ENCODE measurements at regions not wholly inside any gene's neighbourhood (a gene's known extent, or its start where the extent isn't known, plus 50 kb on each side); places are given as distances from the start of the nearest gene placed in this dataset.

DNA sequence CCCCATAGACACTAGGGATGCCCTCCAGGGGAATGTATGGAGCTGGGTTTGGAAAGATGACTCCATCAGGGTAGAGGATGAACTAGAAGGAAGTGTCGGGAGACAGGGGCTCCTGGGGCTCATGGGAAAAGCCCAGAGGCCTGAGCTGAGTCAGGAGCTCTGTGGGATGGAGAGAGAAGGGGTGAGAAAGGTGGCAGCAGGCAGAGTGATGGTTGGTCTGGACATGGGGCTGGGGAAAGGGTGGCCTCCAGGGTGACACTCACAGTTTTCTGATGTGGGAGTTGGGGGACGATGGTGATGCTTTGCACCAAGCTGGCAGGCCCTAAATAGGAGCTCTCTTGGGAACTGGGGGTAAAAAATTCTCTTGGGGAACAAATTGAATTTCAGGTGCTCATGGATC lies 213.5 kb upstream of the MVB12B start:
- TF ChIP-seq, protein P1, sequence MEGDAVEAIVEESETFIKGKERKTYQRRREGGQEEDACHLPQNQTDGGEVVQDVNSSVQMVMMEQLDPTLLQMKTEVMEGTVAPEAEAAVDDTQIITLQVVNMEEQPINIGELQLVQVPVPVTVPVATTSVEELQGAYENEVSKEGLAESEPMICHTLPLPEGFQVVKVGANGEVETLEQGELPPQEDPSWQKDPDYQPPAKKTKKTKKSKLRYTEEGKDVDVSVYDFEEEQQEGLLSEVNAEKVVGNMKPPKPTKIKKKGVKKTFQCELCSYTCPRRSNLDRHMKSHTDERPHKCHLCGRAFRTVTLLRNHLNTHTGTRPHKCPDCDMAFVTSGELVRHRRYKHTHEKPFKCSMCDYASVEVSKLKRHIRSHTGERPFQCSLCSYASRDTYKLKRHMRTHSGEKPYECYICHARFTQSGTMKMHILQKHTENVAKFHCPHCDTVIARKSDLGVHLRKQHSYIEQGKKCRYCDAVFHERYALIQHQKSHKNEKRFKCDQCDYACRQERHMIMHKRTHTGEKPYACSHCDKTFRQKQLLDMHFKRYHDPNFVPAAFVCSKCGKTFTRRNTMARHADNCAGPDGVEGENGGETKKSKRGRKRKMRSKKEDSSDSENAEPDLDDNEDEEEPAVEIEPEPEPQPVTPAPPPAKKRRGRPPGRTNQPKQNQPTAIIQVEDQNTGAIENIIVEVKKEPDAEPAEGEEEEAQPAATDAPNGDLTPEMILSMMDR (conservative IDR thresholded peaks at IDR 0.05) = no peak
- no peak for TF ChIP-seq EZH2 (IDR thresholded peaks at IDR 0.05; ENCODE audit: low read depth)
